ENCODE measurements at regions not wholly inside any gene's neighbourhood (a gene's known extent, or its start where the extent isn't known, plus 50 kb on each side); places are given as distances from the start of the nearest gene placed in this dataset.

- DNase-seq, result no peak
These were observed 835.9 kb downstream of the GALR1 start for GRCh38 chr18:78085241-78086185.

- DNase-seq, result no peak
These were observed 837.3 kb downstream of the GALR1 start for GRCh38 chr18:78086931-78087330.

- no peak for DNase-seq
These were observed 837.7 kb downstream of the GALR1 start for GRCh38 chr18:78087338-78087737.

GRCh38 chr18:78090584-78090983 is 840.9 kb downstream of the GALR1 start:
- DNase-seq, result no peak

GRCh38 chr18:78092901-78093300 is 843.3 kb downstream of the GALR1 start:
- no peak for DNase-seq

- no peak for DNase-seq
These were observed 850.4 kb downstream of the GALR1 start for GRCh38 chr18:78099979-78100588.

- no peak for DNase-seq
These were observed 851.4 kb downstream of the GALR1 start for GRCh38 chr18:78101091-78101490.

- DNase-seq, result no peak
These were observed 852.5 kb downstream of the GALR1 start for GRCh38 chr18:78102135-78102534.

- no peak for DNase-seq
These were observed 856.0 kb downstream of the GALR1 start for GRCh38 chr18:78105611-78106010.

GRCh38 chr18:78106946-78107345 is 857.3 kb downstream of the GALR1 start:
- no peak for DNase-seq

- no peak for DNase-seq
These were observed 857.7 kb downstream of the GALR1 start for GRCh38 chr18:78107363-78107762.

GRCh38 chr18:78108554-78108953 is 858.9 kb downstream of the GALR1 start:
- DNase-seq, result no peak

GRCh38 chr18:78113136-78113939 is 863.7 kb downstream of the GALR1 start:
- DNase-seq, result no peak

GRCh38 chr18:78113940-78114251 is 864.2 kb downstream of the GALR1 start:
- no peak for DNase-seq

GRCh38 chr18:78115896-78116561 is 863.6 kb upstream of the SALL3 start:
- no peak for DNase-seq

GRCh38 chr18:78123144-78123909 is 856.3 kb upstream of the SALL3 start:
- no peak for DNase-seq

- DNase-seq, result no peak
These were observed 855.5 kb upstream of the SALL3 start for GRCh38 chr18:78123926-78124797.

GRCh38 chr18:78125206-78125896 is 854.3 kb upstream of the SALL3 start:
- DNase-seq, result no peak

- DNase-seq, result no peak
These were observed 853.5 kb upstream of the SALL3 start for GRCh38 chr18:78126106-78126505.

GRCh38 chr18:78126536-78126935 is 853.1 kb upstream of the SALL3 start:
- no peak for DNase-seq

- no peak for DNase-seq
These were observed 852.6 kb upstream of the SALL3 start for GRCh38 chr18:78127041-78127440.
